ENCODE measurements at regions not wholly inside any gene's neighbourhood (a gene's known extent, or its start where the extent isn't known, plus 50 kb on each side); places are given as distances from the start of the nearest gene placed in this dataset.
"Not testable (repeated sequence)": the region's sequence is repeated elsewhere in the genome, so short reads cannot be mapped to it uniquely, and the experiment has no call there.

DNA sequence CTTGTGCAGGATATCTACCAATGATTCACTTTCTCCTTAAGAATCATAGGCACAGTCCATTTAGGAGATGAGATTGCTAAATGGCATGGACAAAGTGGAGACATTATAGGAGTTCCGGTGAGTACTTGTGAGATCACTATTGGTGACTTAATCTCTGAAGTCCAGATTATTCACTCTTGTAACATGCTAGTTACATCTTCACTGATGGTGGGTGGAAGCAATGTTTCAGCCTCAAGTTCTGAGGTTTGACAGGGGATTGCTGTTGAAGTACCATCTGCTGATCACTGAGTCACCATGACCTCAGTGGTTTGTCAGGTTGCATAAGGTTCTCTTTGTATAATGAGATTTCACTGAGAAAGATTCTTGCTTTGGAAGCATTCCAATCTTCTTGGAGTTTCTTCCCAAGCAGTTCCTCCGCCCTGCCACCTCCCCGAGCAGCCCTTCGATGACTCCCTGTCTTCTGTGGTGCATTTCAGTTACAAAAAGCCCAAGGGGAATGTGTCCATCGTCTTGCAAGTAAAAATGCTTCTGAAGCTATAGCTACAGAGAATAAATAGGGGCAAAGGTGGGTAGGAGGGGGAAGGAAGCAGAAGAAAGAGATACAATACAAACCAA lies 114.7 kb downstream of the NBPF8 start:
- not testable (repeated sequence) for H3K27me3 ChIP-seq (replicated peaks; ENCODE audit: control insufficient read depth, insufficient read depth, low read length); H3K4me3 ChIP-seq (replicated peaks; ENCODE audit: low read depth, low read length); DNase-seq (ENCODE audit: extremely low read depth, insufficient read length); H3K36me3 ChIP-seq (ENCODE audit: control insufficient read depth, insufficient read depth, low read length)

DNA sequence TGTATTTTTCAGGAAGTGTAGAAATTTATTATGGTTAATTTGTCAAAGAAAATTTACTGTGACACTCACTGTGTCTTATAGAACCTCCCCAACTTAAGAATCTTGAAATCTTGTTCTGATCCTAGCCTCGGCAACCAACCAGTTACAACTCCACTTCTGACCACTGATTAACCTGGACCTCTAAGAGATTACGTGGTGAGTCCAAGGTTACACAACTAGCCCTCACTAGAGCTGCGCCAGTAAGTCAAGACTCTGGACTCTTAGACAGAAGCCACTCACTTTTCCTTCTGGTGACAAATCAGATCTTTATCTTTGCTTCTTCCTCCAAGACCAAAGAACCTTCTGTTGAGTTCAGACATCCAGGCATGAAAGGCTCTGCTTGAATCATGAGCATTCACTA lies 116.6 kb downstream of the NBPF8 start:
- not testable (repeated sequence) for DNase-seq (ENCODE audit: extremely low read depth, insufficient read length); H3K36me3 ChIP-seq (ENCODE audit: control insufficient read depth, insufficient read depth, low read length); H3K27me3 ChIP-seq (replicated peaks; ENCODE audit: control insufficient read depth, insufficient read depth, low read length); H3K4me3 ChIP-seq (replicated peaks; ENCODE audit: low read depth, low read length)

DNA sequence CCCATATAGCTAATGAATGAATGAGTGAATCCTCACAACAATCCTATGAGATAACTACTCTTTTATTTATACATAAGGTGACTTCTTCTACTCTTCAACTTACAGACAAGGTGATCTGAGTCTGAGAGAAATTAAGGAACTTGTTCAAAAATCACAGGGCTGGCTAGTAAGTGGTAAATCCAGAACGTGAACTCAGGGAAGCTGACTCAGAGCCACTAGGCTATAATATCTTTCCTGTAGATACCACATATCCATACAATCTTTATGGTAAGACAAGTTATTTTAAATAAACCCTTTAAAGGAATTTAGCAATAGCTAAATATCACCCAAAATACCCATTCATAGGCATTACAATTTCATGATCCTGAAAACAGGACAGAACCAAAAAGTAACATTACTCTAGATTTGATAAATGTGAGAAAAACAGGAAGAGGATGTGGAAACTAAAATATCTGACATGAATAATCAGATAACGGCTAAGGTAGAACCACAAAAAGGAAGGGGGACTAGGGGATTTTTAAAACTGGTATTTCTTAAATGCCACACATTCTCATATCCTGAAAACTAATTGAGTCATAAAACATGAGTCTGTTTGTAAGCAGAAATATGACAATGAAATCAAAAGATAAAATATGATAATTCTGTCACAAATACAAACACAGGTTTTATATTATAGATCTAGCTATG lies 119.7 kb downstream of the NBPF8 start:
- H3K27me3 ChIP-seq (replicated peaks; ENCODE audit: control insufficient read depth, insufficient read depth, low read length); H3K36me3 ChIP-seq (ENCODE audit: control insufficient read depth, insufficient read depth, low read length); DNase-seq (ENCODE audit: extremely low read depth, insufficient read length); H3K4me3 ChIP-seq (replicated peaks; ENCODE audit: low read depth, low read length): not testable (repeated sequence)

DNA sequence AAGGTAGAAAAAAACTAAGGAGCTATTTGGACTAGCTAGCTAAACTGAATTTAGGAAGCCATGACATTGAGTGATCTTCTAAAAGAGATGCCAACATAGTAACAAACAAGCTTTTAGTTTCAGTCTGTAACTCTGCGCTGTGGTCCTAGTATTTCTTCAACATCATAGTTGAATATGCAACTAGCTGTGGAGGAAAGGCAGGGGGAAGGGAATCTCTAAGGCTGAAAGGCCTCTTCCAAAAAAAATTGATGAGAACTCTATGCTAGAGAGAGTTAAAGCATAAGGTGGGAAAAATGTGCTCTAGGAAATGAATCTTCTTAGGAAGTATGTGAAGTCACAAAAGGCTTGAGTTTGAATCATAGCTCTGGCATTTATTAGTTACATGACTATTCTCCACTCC lies 120.2 kb downstream of the NBPF8 start:
- H3K27me3 ChIP-seq (replicated peaks; ENCODE audit: control insufficient read depth, insufficient read depth, low read length); H3K4me3 ChIP-seq (replicated peaks; ENCODE audit: low read depth, low read length); H3K36me3 ChIP-seq (ENCODE audit: control insufficient read depth, insufficient read depth, low read length): not testable (repeated sequence)
- peak; percentile 11 for DNase-seq (ENCODE audit: extremely low read depth, insufficient read length)

DNA sequence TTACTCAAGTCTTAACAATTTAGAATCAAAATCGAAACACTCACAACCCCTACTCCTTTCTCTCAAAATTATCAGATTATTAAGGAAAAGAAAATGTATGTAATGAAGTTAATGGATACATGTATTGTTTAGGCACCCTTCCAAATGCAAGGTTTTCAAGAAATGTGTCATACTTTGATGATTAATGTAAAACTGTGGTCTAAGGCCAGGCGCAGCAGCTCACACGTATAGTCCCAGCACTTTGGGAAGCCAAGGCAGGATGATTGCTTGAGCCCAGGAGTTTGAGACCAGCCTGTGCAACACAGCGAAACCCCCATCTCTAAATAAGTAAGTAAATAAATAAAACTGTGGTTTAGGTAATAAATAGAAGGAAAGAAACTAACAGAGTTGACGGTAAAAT lies 126.6 kb downstream of the NBPF8 start:
- not testable (repeated sequence) for H3K4me3 ChIP-seq (replicated peaks; ENCODE audit: low read depth, low read length); DNase-seq (ENCODE audit: extremely low read depth, insufficient read length); H3K27me3 ChIP-seq (replicated peaks; ENCODE audit: control insufficient read depth, insufficient read depth, low read length); H3K36me3 ChIP-seq (ENCODE audit: control insufficient read depth, insufficient read depth, low read length)

DNA sequence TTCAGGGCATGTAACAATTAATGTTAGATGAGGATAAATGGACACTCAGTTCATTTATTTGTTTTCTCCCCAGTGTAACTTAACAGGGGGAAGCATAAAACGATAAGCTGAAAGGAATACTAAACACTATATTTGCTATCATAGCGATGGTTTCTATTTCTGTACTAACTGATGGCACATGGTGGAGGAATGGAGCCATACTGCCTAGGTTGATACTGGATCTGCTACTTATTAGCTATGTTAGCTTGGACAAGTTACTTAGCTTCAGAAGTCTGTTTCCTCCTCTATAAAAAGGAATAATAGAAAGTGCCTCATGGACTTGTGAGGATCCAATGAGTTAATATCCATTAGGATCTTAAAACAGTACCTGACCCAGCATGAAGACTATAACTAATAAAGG lies 127.5 kb downstream of the NBPF8 start:
- DNase-seq (ENCODE audit: extremely low read depth, insufficient read length); H3K36me3 ChIP-seq (ENCODE audit: control insufficient read depth, insufficient read depth, low read length); H3K4me3 ChIP-seq (replicated peaks; ENCODE audit: low read depth, low read length); H3K27me3 ChIP-seq (replicated peaks; ENCODE audit: control insufficient read depth, insufficient read depth, low read length): not testable (repeated sequence)

DNA sequence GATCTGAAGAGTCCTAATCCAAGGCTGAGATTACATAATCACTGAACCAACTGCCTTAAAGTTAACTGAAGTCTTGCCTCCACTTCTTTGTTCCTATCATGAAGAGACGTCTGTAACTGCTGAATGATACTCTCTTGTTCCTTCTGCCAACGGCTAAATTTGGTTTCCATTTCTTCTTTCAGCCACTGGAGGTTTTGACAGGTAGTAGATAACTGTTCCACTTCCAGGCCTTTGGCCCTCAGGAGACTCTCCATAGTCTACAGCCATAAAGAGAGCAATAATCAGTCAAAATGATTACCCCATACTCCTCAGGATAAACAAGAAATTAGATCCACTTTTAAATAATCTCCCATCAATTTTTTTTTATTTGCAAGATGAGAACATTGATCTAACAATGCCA lies 128.1 kb downstream of the NBPF8 start:
- not testable (repeated sequence) for DNase-seq (ENCODE audit: extremely low read depth, insufficient read length); H3K4me3 ChIP-seq (replicated peaks; ENCODE audit: low read depth, low read length); H3K36me3 ChIP-seq (ENCODE audit: control insufficient read depth, insufficient read depth, low read length); H3K27me3 ChIP-seq (replicated peaks; ENCODE audit: control insufficient read depth, insufficient read depth, low read length)

DNA sequence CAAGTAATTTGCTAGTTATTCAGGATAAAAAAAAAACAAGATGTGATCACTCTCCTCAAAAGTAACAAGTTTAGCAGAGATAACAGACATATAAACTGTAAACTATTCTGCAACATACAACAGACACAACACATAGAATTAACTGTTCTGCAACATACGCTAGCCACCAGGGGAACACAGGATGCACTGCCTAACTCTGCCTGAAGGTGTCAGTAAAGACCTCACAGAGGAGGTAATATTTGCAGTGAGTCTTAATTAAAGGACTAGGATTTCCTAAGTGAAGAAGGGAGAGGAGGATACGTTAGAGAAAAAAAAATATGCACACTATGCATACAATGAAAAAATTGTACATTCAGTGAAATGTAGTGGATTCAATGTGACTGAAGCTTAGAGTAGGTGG lies 129.6 kb downstream of the NBPF8 start:
- H3K4me3 ChIP-seq (replicated peaks; ENCODE audit: low read depth, low read length); DNase-seq (ENCODE audit: extremely low read depth, insufficient read length): not testable (repeated sequence)

DNA sequence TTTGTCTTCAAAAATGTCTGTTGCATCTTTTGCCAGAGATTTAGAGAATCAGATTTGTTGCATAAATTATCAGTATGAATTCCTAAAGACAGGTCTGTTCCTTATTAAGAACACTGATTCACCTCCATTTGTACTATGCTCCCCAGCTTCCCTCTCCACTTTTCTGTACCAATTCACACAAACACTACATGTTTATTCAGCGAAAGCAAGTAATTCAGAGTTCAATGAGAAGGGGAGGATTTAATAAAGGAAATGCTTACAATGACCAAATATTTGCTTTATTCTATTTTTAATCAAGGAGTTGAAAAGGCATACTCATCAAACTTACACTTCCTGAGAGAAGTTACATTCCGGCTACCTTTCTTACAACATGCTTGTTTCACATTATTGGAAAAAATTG lies 135.5 kb downstream of the NBPF8 start:
- H3K4me3 ChIP-seq (replicated peaks; ENCODE audit: low read depth, low read length); H3K27me3 ChIP-seq (replicated peaks; ENCODE audit: control insufficient read depth, insufficient read depth, low read length); H3K36me3 ChIP-seq (ENCODE audit: control insufficient read depth, insufficient read depth, low read length); DNase-seq (ENCODE audit: extremely low read depth, insufficient read length): not testable (repeated sequence)

More for the DNA sequence above, 129.6 kb downstream of the NBPF8 start:
- not testable (repeated sequence) for H3K36me3 ChIP-seq (ENCODE audit: control insufficient read depth, insufficient read depth, low read length); H3K27me3 ChIP-seq (replicated peaks; ENCODE audit: control insufficient read depth, insufficient read depth, low read length)
- TF ChIP-seq, protein P1, sequence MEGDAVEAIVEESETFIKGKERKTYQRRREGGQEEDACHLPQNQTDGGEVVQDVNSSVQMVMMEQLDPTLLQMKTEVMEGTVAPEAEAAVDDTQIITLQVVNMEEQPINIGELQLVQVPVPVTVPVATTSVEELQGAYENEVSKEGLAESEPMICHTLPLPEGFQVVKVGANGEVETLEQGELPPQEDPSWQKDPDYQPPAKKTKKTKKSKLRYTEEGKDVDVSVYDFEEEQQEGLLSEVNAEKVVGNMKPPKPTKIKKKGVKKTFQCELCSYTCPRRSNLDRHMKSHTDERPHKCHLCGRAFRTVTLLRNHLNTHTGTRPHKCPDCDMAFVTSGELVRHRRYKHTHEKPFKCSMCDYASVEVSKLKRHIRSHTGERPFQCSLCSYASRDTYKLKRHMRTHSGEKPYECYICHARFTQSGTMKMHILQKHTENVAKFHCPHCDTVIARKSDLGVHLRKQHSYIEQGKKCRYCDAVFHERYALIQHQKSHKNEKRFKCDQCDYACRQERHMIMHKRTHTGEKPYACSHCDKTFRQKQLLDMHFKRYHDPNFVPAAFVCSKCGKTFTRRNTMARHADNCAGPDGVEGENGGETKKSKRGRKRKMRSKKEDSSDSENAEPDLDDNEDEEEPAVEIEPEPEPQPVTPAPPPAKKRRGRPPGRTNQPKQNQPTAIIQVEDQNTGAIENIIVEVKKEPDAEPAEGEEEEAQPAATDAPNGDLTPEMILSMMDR (IDR thresholded peaks at IDR 0.05; ENCODE audit: insufficient read depth, low read length, poor library complexity, severe bottlenecking), result peak; percentile 15

DNA sequence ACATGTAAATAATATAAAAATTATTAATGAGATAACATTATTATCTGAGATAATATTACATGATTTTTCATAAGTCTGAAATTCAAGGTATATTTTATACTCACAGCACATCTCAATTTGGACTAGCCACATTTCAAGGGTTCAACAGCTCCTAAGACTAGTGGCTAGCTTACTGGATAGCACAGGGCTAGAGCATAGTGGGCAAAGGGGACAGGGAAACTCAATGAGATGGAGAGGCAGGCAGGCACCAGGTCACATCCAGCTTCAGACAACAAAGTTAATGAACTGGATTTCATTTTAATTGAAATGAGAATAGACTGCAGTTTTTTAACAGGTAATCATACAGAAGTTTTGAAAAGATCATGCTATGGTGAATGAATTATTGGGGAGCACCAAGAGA lies 137.4 kb downstream of the NBPF8 start:
- DNase-seq (ENCODE audit: extremely low read depth, insufficient read length); H3K4me3 ChIP-seq (replicated peaks; ENCODE audit: low read depth, low read length); H3K36me3 ChIP-seq (ENCODE audit: control insufficient read depth, insufficient read depth, low read length); H3K27me3 ChIP-seq (replicated peaks; ENCODE audit: control insufficient read depth, insufficient read depth, low read length): not testable (repeated sequence)

DNA sequence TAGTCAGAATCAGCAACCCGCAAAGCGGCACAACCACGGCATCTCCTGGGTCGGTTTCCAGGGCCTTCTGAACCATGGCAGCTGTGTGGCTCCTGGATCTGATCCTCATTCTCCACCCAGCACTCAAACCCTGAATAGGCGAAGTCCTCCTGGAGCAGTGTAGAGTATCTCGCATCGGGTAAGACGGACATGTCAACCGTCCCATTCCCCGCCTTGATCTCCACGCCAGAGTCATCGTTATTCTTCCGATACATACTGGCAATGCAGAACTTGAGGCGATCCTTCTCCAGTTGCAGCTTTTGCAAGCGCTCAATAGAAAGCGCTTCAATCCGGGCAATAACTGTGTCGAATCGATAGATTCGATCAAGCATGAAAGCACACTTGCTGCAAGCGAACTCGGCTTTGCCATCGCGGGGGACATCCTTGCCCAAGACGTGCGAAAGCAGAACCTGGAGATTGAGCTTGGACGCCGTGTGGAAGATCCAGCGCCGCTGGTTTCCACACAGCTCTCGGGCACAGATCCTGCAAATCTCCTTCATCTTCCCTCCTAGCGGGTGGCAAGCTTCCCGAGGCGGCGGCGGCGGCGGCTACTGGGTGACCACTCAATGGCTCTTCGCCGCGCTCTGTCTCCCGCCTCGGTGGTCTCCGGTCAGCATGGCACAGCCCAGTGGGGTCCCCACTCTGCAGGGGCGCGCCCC lies 142.9 kb downstream of the NBPF8 start:
- peak overlapping the region; percentile 69 for H3K4me3 ChIP-seq (replicated peaks; ENCODE audit: low read depth, low read length)
- not testable (repeated sequence) for DNase-seq (ENCODE audit: extremely low read depth, insufficient read length); H3K27me3 ChIP-seq (replicated peaks; ENCODE audit: control insufficient read depth, insufficient read depth, low read length); H3K36me3 ChIP-seq (ENCODE audit: control insufficient read depth, insufficient read depth, low read length)

DNA sequence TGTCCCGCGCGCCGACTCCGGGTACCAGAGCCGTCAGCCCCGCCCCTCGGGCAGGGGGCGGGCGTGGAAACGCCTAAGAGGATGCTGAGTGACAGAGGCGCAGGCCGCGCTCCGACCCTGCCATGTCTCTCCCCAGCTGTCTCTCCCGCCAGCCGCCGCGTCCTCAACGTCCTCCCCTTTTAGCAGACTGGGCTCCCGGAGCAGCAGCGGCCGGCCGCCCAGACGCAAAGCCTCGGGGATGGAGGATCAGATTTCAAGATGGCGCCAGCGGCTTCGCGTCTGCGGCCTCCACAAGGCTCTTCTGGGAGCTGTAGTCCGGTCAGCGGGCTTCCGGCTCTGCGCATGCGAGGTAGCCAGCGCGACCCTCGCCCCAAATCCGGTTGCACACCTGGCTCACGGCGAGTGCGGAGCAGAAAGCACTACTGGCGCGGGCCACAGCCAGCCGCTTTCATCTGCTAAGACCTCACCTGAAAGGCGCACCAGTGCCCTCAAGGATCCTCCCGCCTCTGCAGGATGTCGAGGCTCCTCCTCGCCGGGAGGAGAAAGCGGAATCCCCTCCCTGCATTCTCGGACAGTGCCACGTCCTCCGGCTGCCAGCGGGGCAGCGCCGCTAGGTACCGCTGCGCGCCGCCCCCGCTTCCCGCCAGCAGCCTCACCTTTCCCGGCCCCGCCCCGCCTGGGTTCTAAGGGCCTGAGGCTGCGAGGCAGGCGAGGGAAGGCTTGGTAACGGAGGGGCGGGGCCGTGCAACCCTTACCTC lies 143.6 kb downstream of the NBPF8 start:
- not testable (repeated sequence) for H3K36me3 ChIP-seq (ENCODE audit: control insufficient read depth, insufficient read depth, low read length); H3K27me3 ChIP-seq (replicated peaks; ENCODE audit: control insufficient read depth, insufficient read depth, low read length)
- DNase-seq (ENCODE audit: extremely low read depth, insufficient read length), result peak; percentile 73
- H3K4me3 ChIP-seq (replicated peaks; ENCODE audit: low read depth, low read length), result peak overlapping the region; percentile 69

DNA sequence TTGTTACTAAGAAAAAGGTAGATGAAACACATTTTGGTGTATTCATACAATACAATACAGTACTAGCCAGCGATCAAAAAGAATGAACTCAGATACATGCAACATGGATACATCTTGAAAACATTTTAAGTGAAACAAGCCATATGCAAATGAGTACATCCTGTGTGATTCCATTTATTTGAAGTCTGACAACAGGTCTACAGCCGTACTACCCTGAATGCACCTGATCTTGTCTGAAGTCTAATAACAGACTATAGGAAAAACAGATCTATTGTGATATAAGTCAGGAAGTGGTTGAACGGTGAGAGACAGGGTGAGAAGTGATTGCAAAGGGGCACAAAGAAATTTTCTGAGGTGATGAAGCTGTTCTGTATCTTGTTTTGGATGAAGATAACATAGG lies 146.9 kb downstream of the NBPF8 start:
- H3K4me3 ChIP-seq (replicated peaks; ENCODE audit: low read depth, low read length); DNase-seq (ENCODE audit: extremely low read depth, insufficient read length); H3K36me3 ChIP-seq (ENCODE audit: control insufficient read depth, insufficient read depth, low read length); H3K27me3 ChIP-seq (replicated peaks; ENCODE audit: control insufficient read depth, insufficient read depth, low read length): not testable (repeated sequence)

Measured in GM06990 (cell line).